H1 (cell line): ENCODE measurements at regions not wholly inside any gene's neighbourhood (a gene's known extent, or its start where the extent isn't known, plus 50 kb on each side); places are given as distances from the start of the nearest gene placed in this dataset.

Experiments
- CTCF ChIP-seq, 3 experiments: IDR thresholded peaks; 1 replicate in 2 of 3; 2 replicates in 1 of 3; pipeline versions ENCODE4 v1.5.1 to v1.6.1; 2011; ENCODE audit warnings: low read length in 3 of 3, mild to moderate bottlenecking in 3 of 3, inconsistent platforms in 2 of 3, low read depth in 1 of 3, moderate library complexity in 1 of 3; ENCODE audit not compliant: insufficient read depth in 1 of 3; ENCODE audit errors: control extremely low read depth in 1 of 3
- JUN ChIP-seq: IDR thresholded peaks from 2 replicates; pipeline ENCODE4 v1.6.1; 2011; ENCODE audit warnings: low read depth, mild to moderate bottlenecking, improper control_type of control experiment, low read length
- JUND ChIP-seq: IDR thresholded peaks from 2 replicates; pipeline ENCODE4 v1.6.1; 2011; ENCODE audit warnings: mild to moderate bottlenecking, improper control_type of control experiment, low read length
- SP1 ChIP-seq: IDR thresholded peaks from 2 replicates; pipeline ENCODE4 v1.6.1; 2011; ENCODE audit warnings: low read depth, low read length
- USF2 ChIP-seq: IDR thresholded peaks from 2 replicates; pipeline ENCODE4 v1.6.1; 2011; ENCODE audit warnings: low read length, improper control_type of control experiment

- TF ChIP-seq SP1 (no peak), JUND (no peak), CTCF (IDR thresholded peaks at IDR 0.05; ENCODE audit: control extremely low read depth in 1 of 3, insufficient read depth in 1 of 3, low read depth in 1 of 3, low read length in 3 of 3) (no peak), JUN (no peak), USF2 (no peak)
Observed at GRCh38 chr1:57671750-57672149, 247.9 kb upstream of the DAB1 start.
